ENCODE measurements at regions not wholly inside any gene's neighbourhood (a gene's known extent, or its start where the extent isn't known, plus 50 kb on each side); places are given as distances from the start of the nearest gene placed in this dataset.

- TF ChIP-seq ZMAT3 (CRISPR knock-in tag; conservative IDR thresholded peaks at IDR 0.05) (no peak), KDM5B (CRISPR knock-in tag; IDR thresholded peaks at IDR 0.05; ENCODE audit: borderline replicate concordance) (no peak), MTA3 (CRISPR knock-in tag; IDR thresholded peaks at IDR 0.05) (no peak), MZF1 (CRISPR knock-in tag; IDR thresholded peaks at IDR 0.05; ENCODE audit: borderline replicate concordance) (no peak)
Measured at GRCh38 chr10:81116201-81116600, 578.5 kb downstream of the SH2D4B start (continued).

DNA sequence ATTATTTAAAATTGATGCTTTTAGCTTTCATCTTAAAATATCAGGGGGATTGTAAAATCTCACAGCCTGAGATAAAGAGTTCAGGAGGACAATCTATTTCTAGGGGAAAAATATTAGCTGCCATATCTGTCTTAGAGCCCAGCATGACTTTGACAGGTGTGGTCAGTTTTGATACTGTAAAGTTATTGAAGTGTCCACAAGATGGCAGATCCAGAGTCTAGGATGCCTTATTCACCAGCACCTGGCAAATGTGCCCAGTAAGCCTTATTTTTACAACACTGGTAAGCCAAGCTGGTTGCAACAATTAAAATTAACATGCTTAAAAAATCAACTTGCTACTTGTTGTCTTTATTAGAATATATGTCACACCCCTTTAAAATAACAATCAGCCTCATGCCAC is 579.3 kb downstream of the SH2D4B start:
- ChIA-PET POLR2A (no interaction called here), CTCF (ENCODE audit: low intra/inter-chr PET ratio, low total read pairs) (no interaction called here)
- H3K4me3 ChIP-seq (replicated peaks in 1 of 3; ENCODE audit: insufficient read depth in 1 of 3, low read depth in 2 of 3, low read length in 3 of 3): no peak overlapping the region
- no peaks in the 10 kb centered on the region for H3K4me1 ChIP-seq (ENCODE audit: insufficient read depth, low read length)
- no peak for FAIRE-seq
- no peak overlapping the region for H2AFZ ChIP-seq (ENCODE audit: low read length)
- intact Hi-C loops (cut with micrococcal nuclease; ENCODE audit: unreplicated experiment) (no loop called here), in situ Hi-C loops (cut with HindIII; ENCODE audit: extremely low pct_ligation_motif_present, low pct_unique_long_range_greater_than_20kb) (no loop called here)
- BruUV-seq (replicated peaks): no TSS peak
- no peak for DNase-seq (ENCODE audit: low spot score)
- no peaks in the 10 kb centered on the region for H3K27me3 ChIP-seq (ENCODE audit: control insufficient read depth in 1 of 2, insufficient read depth in 2 of 2, low read length in 2 of 2)
- H3K9me3 ChIP-seq (ENCODE audit: low read length): no peaks in the 10 kb centered on the region
- no peak overlapping the region for H3K4me2 ChIP-seq (ENCODE audit: low read depth, low read length)
- ATAC-seq: no peak
- H3K79me2 ChIP-seq (ENCODE audit: insufficient read depth, low read length): no peaks in the 10 kb centered on the region
- H3K36me3 ChIP-seq (replicated peaks in 1 of 2; ENCODE audit: control insufficient read depth in 1 of 2, insufficient read depth in 2 of 2, low read length in 2 of 2): no peaks in the 10 kb centered on the region
- TF ChIP-seq MAFK (conservative IDR thresholded peaks at IDR 0.05 in 1 of 2, IDR thresholded peaks at IDR 0.05 in 1 of 2; ENCODE audit: low read length in 2 of 2) (no peak), ZNF282 (IDR thresholded peaks at IDR 0.05; ENCODE audit: partially characterized antibody) (no peak), PBX2 (CRISPR knock-in tag; IDR thresholded peaks at IDR 0.05) (no peak), DMAP1 (CRISPR knock-in tag; IDR thresholded peaks at IDR 0.05) (no peak), ZIK1 (CRISPR knock-in tag; IDR thresholded peaks at IDR 0.05; ENCODE audit: borderline replicate concordance, low read depth) (no peak), ZNF580 (CRISPR knock-in tag; IDR thresholded peaks at IDR 0.05; ENCODE audit: borderline replicate concordance, low read depth) (no peak), ZNF552 (CRISPR knock-in tag; IDR thresholded peaks at IDR 0.05; ENCODE audit: borderline replicate concordance) (no peak)
- H4K20me1 ChIP-seq (ENCODE audit: insufficient read depth, low read length): no peaks in the 10 kb centered on the region
- H3K9ac ChIP-seq (ENCODE audit: insufficient read depth, low read depth, low read length): no peak overlapping the region
- H3K27ac ChIP-seq (ENCODE audit: extremely low read length, insufficient read depth, low read length): no peak overlapping the region

All from HepG2 (cell line).